IMR-90 (cell line): ENCODE measurements at regions not wholly inside any gene's neighbourhood (a gene's known extent, or its start where the extent isn't known, plus 50 kb on each side); places are given as distances from the start of the nearest gene placed in this dataset.
A peak's percentile ranks its signal among the peaks of the same experiment; 100 is the strongest.

Experiments used
- ATAC-seq: fragments of 200-7000 bp; cut with Tn5 transposase; 2 replicates; pipeline ENCODE4 v1.9.1; 2020; ENCODE audit warnings: low read depth, mild to moderate bottlenecking, moderate library complexity
- BruUV-seq: library from RNA; stranded (reverse); fragments of 400-500 nt; replicated peaks from 2 replicates; lab custom pipeline; 2021; lab: Mats Ljungman, UMichigan
- CTCF ChIA-PET: fragments of 300-600 bp; formaldehyde crosslinking; extraction: SDS; loops from one replicate; lab custom pipeline; 2021; ENCODE audit warnings: antibody characterized with exemption; lab: Yijun Ruan, JAX
- POLR2A ChIA-PET: fragments of 300-600 bp; sonication (Branson Sonifier 250); formaldehyde crosslinking; loops from one replicate; lab custom pipeline; 2022; ENCODE audit warnings: antibody characterized with exemption; ENCODE audit not compliant: unreplicated experiment; lab: Charles Lee
- DNase-seq: peaks from one replicate; pipeline ENCODE4 v3.0.0; 2013
- H2AFZ ChIP-seq: replicated peaks from 2 replicates; pipeline ENCODE3; 2013; ENCODE audit warnings: low read length, mild to moderate bottlenecking; ENCODE audit not compliant: poor library complexity
- H2AK5ac ChIP-seq: 2 replicates; pipeline ENCODE4 v1.6.1; 2013; ENCODE audit warnings: low read depth, low read length, inconsistent platforms
- H2AK9ac ChIP-seq: replicated peaks from 2 replicates; pipeline ENCODE3; 2013; ENCODE audit warnings: mild to moderate bottlenecking, low read depth, low read length, moderate library complexity; ENCODE audit not compliant: poor library complexity
- H2BK120ac ChIP-seq: 2 replicates; pipeline ENCODE4 v1.6.1; 2013; ENCODE audit warnings: low read depth, low read length, inconsistent platforms
- H2BK15ac ChIP-seq: 3 replicates; pipeline ENCODE4 v1.6.1; 2013; ENCODE audit warnings: low read depth, low read length, inconsistent platforms
- H2BK20ac ChIP-seq: 2 replicates; pipeline ENCODE4 v1.6.1; 2013; ENCODE audit warnings: low read depth, mild to moderate bottlenecking, inconsistent platforms, low read length, moderate library complexity
- H2BK5ac ChIP-seq: 2 replicates; pipeline ENCODE4 v1.6.1; 2013; ENCODE audit warnings: mild to moderate bottlenecking, low read depth, low read length, inconsistent platforms; ENCODE audit not compliant: poor library complexity, severe bottlenecking
- H3K14ac ChIP-seq: replicated peaks from 2 replicates; pipeline ENCODE4 v1.6.1; 2013; ENCODE audit warnings: low read depth, low read length, inconsistent platforms
- H3K18ac ChIP-seq: 2 replicates; pipeline ENCODE4 v1.6.1; 2013; ENCODE audit warnings: low read depth, low read length, control low read depth
- H3K23ac ChIP-seq: 2 replicates; pipeline ENCODE4 v1.6.1; 2013; ENCODE audit warnings: low read depth, low read length, inconsistent platforms
- H3K27ac ChIP-seq: 2 replicates; pipeline ENCODE4 v1.5.1; 2013; ENCODE audit warnings: mild to moderate bottlenecking, control low read depth, low read length; ENCODE audit not compliant: insufficient read depth
- H3K27me3 ChIP-seq: 2 replicates; pipeline ENCODE4 v1.6.1; 2013; ENCODE audit warnings: low read length; ENCODE audit not compliant: control insufficient read depth, insufficient read depth
- H3K36me3 ChIP-seq: 2 replicates; pipeline ENCODE4 v1.6.1; 2013; ENCODE audit warnings: low read length, mixed read lengths; ENCODE audit not compliant: control insufficient read depth, insufficient read depth
- H3K4ac ChIP-seq: 2 replicates; pipeline ENCODE4 v1.6.1; 2013; ENCODE audit warnings: low read depth, low read length, inconsistent platforms
- H3K4me1 ChIP-seq: 2 replicates; pipeline ENCODE4 v1.6.1; 2013; ENCODE audit warnings: low read length, mixed read lengths; ENCODE audit not compliant: control insufficient read depth, insufficient read depth
- H3K4me2 ChIP-seq: 2 replicates; pipeline ENCODE4 v1.6.1; 2013; ENCODE audit warnings: low read depth, mild to moderate bottlenecking, control low read depth, low read length, moderate library complexity
- H3K4me3 ChIP-seq: 2 replicates; pipeline ENCODE4 v1.5.1; 2013; ENCODE audit warnings: low read depth, mild to moderate bottlenecking, control low read depth, low read length, moderate library complexity; ENCODE audit not compliant: insufficient read depth
- H3K56ac ChIP-seq: 2 replicates; pipeline ENCODE4 v1.6.1; 2013; ENCODE audit warnings: low read length, inconsistent platforms; ENCODE audit not compliant: insufficient read depth; ENCODE audit errors: extremely low read depth
- H3K79me1 ChIP-seq, 2 experiments: 2 replicates each; pipeline ENCODE4 v1.6.1; 2013; ENCODE audit warnings: low read length in 2 of 2, inconsistent platforms in 1 of 2, low read depth in 1 of 2
- H3K9ac ChIP-seq: 2 replicates; pipeline ENCODE4 v1.6.1; 2013; ENCODE audit warnings: low read depth, low read length, control low read depth
- H3K9me1 ChIP-seq: 2 replicates; pipeline ENCODE4 v1.6.1; 2013; ENCODE audit warnings: low read length, inconsistent platforms; ENCODE audit not compliant: insufficient read depth
- H3K9me3 ChIP-seq: 2 replicates; pipeline ENCODE4 v1.6.1; 2013; ENCODE audit warnings: low read length; ENCODE audit not compliant: control insufficient read depth, insufficient read depth
- H4K20me1 ChIP-seq: 2 replicates; pipeline ENCODE4 v1.6.1; 2013; ENCODE audit warnings: low read length, inconsistent platforms; ENCODE audit not compliant: insufficient read depth
- H4K5ac ChIP-seq: 2 replicates; pipeline ENCODE4 v1.6.1; 2013; ENCODE audit warnings: mild to moderate bottlenecking, low read depth, low read length, control low read depth
- H4K8ac ChIP-seq, 2 experiments: 2 replicates each; pipeline ENCODE4 v1.6.1; 2013; ENCODE audit warnings: low read depth in 2 of 2, low read length in 2 of 2, control low read depth in 1 of 2, inconsistent platforms in 1 of 2
- H4K91ac ChIP-seq: 2 replicates; pipeline ENCODE4 v1.6.1; 2013; ENCODE audit warnings: low read depth, low read length, inconsistent platforms; ENCODE audit not compliant: insufficient read depth
- BHLHE40 ChIP-seq: fragments of 150-350 bp; IDR thresholded peaks from 2 replicates; pipeline ENCODE4 v1.6.1; 2016; ENCODE audit warnings: mild to moderate bottlenecking, low read depth, low read length
- CEBPB ChIP-seq: IDR thresholded peaks from 2 replicates; pipeline ENCODE4 v1.6.1; 2012; ENCODE audit warnings: low read depth, low read length, improper control_type of control experiment
- CHD1 ChIP-seq: IDR thresholded peaks from 2 replicates; pipeline ENCODE4 v1.6.1; 2012; ENCODE audit warnings: low read depth, low read length, improper control_type of control experiment
- FOS ChIP-seq: fragments of 150-350 bp; IDR thresholded peaks from 2 replicates; pipeline ENCODE4 v1.6.1; 2016; ENCODE audit warnings: low read depth, low read length
- MAFK ChIP-seq: IDR thresholded peaks from 2 replicates; pipeline ENCODE4 v1.6.1; 2012; ENCODE audit warnings: low read depth, low read length, improper control_type of control experiment
- MXI1 ChIP-seq: IDR thresholded peaks from 2 replicates; pipeline ENCODE4 v1.6.1; 2012; ENCODE audit warnings: low read depth, mild to moderate bottlenecking, low read length, moderate library complexity, borderline replicate concordance
- NFE2L2 ChIP-seq: fragments of 150-350 bp; IDR thresholded peaks from 2 replicates; pipeline ENCODE4 v1.6.1; 2016; ENCODE audit warnings: low read depth, mild to moderate bottlenecking, low read length
- POLR2A ChIP-seq: IDR thresholded peaks from 2 replicates; pipeline ENCODE4 v1.6.1; 2012; ENCODE audit warnings: mild to moderate bottlenecking, low read depth, low read length
- RAD21 ChIP-seq: IDR thresholded peaks from 2 replicates; pipeline ENCODE4 v1.6.1; 2012; ENCODE audit warnings: low read length, improper control_type of control experiment
- RCOR1 ChIP-seq: IDR thresholded peaks from 2 replicates; pipeline ENCODE4 v1.6.1; 2012; ENCODE audit warnings: mild to moderate bottlenecking, low read length, improper control_type of control experiment; ENCODE audit not compliant: insufficient replicate concordance
- SMC3 ChIP-seq: fragments of 150-350 bp; IDR thresholded peaks from 2 replicates; pipeline ENCODE4 v1.6.1; 2016; ENCODE audit warnings: low read depth, mild to moderate bottlenecking, antibody characterized with exemption, low read length, moderate library complexity
- WGBS, 2 experiments: methylation state at CpG; one replicate each; pipeline versions ENCODE4 v1.1.5 to v1.1.7; 2013; ENCODE audit warnings: missing lambda C conversion rate in 2 of 2; ENCODE audit not compliant: insufficient read length in 1 of 2; ENCODE audit errors: extremely low coverage in 2 of 2; 5-methylcytosine and 5-hydroxymethylcytosine counted together
- dilution Hi-C: fragments of 300-500 bp; cut with HindIII; formaldehyde crosslinking; loops from one replicate; pipeline ENCODE4 v1.14.3; 2018; ENCODE audit warnings: low sequenced_read_pairs; ENCODE audit not compliant: unreplicated experiment
- in situ Hi-C: fragments of 300-500 bp; cut with MboI; formaldehyde crosslinking; loops from 3 replicates; pipeline ENCODE4 v1.14.3; 2019; ENCODE audit warnings: low sequenced_read_pairs, inconsistent platforms, mixed read lengths
- intact Hi-C: fragments of 100-400 bp; cut with micrococcal nuclease; formaldehyde crosslinking; loops from 2 replicates; pipeline ENCODE4 v1.10.0; 2022
- TF ChIP-seq, protein P1 (sequence below): conservative IDR thresholded peaks from 2 replicates; pipeline ENCODE4 v1.5.1; 2012; ENCODE audit warnings: mild to moderate bottlenecking, low read depth, low read length, improper control_type of control experiment
- TF ChIP-seq, protein P2 (sequence below): fragments of 150-350 bp; IDR thresholded peaks from 2 replicates; pipeline ENCODE4 v1.6.1; 2016; ENCODE audit warnings: low read depth, mild to moderate bottlenecking, low read length, moderate library complexity, borderline replicate concordance
- TF ChIP-seq, protein P3 (sequence below): fragments of 150-350 bp; IDR thresholded peaks from 2 replicates; pipeline ENCODE4 v1.6.1; 2017; ENCODE audit warnings: mild to moderate bottlenecking, antibody characterized with exemption, low read length, low read depth

DNA sequence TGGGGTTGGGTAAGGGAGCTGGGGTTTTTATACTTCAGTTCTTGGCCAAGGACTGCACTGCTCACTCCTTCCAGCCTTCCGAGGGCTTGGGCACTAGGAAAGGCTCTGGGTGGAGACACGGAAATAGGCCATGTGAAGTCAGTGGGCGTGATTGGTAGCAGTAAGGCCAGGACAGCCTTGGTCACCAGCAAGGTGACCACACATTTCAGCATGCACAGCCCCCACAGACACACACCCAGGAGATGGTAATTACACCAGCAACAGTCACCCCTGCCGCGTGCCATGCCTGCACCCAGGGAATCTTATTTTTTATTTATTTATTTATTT lies 252.5 kb downstream of the SEC14L1 start:
- dilution Hi-C loops: no loop called here

More for the DNA sequence above, 252.5 kb downstream of the SEC14L1 start:
- no peak overlapping the region for H2AFZ ChIP-seq
- H3K9me1 ChIP-seq: peaks cover 50% of the 10 kb centered on the region
- peak overlapping the region; percentile 90 for H3K27ac ChIP-seq
- 0 out of 2 replicates have a peak overlapping the region, but pooled peaks have one; percentile 47 for H4K5ac ChIP-seq
- peak overlapping the region; percentile 97; the same call in 1 of the 2 replicates for H3K56ac ChIP-seq
- BruUV-seq: no TSS peak
- CTCF ChIA-PET: interaction anchor here (1.0 kb wide), 1 partner anchor 10 kb away, joined by 3 read pairs; no protein-coding TSS in a partner anchor
- peak overlapping the region; percentile 98 for H3K4ac ChIP-seq
- peak overlapping the region; percentile 98 for H2AK5ac ChIP-seq
- H4K8ac ChIP-seq: peak overlapping the region; percentile 77 to 84; a peak in 3 of 4 replicates
- no peak overlapping the region for H3K4me2 ChIP-seq
- H2BK20ac ChIP-seq: no peak overlapping the region
- H4K91ac ChIP-seq: peak overlapping the region; percentile 98
- H2AK9ac ChIP-seq: peak overlapping the region; percentile 98
- peaks cover 14% of the 10 kb centered on the region for H3K36me3 ChIP-seq
- in situ Hi-C loops: no loop called here
- ATAC-seq (no peak), DNase-seq (no peak)
- H3K14ac ChIP-seq: peak overlapping the region; percentile 92
- no peak overlapping the region for H3K9ac ChIP-seq
- POLR2A ChIA-PET: no interaction called here
- no peak overlapping the region for H3K4me3 ChIP-seq
- H3K23ac ChIP-seq: peak overlapping the region; percentile 92
- peak overlapping the region; percentile 96 for H2BK120ac ChIP-seq
- H3K18ac ChIP-seq: peak overlapping the region; percentile 65; the same call in 1 of the 2 replicates
- TF ChIP-seq CEBPB: no peak
- no peak for TF ChIP-seq NFE2L2
- TF ChIP-seq SMC3: no peak
- no peak for TF ChIP-seq MXI1
- TF ChIP-seq POLR2A: no peak
- TF ChIP-seq, protein P1, sequence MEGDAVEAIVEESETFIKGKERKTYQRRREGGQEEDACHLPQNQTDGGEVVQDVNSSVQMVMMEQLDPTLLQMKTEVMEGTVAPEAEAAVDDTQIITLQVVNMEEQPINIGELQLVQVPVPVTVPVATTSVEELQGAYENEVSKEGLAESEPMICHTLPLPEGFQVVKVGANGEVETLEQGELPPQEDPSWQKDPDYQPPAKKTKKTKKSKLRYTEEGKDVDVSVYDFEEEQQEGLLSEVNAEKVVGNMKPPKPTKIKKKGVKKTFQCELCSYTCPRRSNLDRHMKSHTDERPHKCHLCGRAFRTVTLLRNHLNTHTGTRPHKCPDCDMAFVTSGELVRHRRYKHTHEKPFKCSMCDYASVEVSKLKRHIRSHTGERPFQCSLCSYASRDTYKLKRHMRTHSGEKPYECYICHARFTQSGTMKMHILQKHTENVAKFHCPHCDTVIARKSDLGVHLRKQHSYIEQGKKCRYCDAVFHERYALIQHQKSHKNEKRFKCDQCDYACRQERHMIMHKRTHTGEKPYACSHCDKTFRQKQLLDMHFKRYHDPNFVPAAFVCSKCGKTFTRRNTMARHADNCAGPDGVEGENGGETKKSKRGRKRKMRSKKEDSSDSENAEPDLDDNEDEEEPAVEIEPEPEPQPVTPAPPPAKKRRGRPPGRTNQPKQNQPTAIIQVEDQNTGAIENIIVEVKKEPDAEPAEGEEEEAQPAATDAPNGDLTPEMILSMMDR: no peak
- no peak for TF ChIP-seq CHD1
- TF ChIP-seq BHLHE40: no peak
- TF ChIP-seq, protein P2, sequence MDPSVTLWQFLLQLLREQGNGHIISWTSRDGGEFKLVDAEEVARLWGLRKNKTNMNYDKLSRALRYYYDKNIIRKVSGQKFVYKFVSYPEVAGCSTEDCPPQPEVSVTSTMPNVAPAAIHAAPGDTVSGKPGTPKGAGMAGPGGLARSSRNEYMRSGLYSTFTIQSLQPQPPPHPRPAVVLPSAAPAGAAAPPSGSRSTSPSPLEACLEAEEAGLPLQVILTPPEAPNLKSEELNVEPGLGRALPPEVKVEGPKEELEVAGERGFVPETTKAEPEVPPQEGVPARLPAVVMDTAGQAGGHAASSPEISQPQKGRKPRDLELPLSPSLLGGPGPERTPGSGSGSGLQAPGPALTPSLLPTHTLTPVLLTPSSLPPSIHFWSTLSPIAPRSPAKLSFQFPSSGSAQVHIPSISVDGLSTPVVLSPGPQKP: no peak
- TF ChIP-seq FOS: no peak
- TF ChIP-seq, protein P3, sequence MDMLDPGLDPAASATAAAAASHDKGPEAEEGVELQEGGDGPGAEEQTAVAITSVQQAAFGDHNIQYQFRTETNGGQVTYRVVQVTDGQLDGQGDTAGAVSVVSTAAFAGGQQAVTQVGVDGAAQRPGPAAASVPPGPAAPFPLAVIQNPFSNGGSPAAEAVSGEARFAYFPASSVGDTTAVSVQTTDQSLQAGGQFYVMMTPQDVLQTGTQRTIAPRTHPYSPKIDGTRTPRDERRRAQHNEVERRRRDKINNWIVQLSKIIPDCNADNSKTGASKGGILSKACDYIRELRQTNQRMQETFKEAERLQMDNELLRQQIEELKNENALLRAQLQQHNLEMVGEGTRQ: no peak
- TF ChIP-seq RCOR1: no peak
- no peak for TF ChIP-seq RAD21
- TF ChIP-seq MAFK: no peak
- peaks cover 59% of the 10 kb centered on the region for H4K20me1 ChIP-seq
- intact Hi-C loops: no loop called here
- H3K4me1 ChIP-seq: peaks cover 59% of the 10 kb centered on the region
- no peaks in the 10 kb centered on the region for H3K9me3 ChIP-seq
- peak overlapping the region; percentile 85; the same call in 2 of the 3 replicates for H2BK15ac ChIP-seq
- peaks cover 16 to 89% of the 10 kb centered on the region in 2 experiments; a peak in 3 of 4 replicates for H3K79me1 ChIP-seq
- 83% methylated on average over 1 of the region's 5 CpGs; no CpG with 5 or more reads in 1 of the 2 experiments for WGBS, 2 experiments
- peak overlapping the region; percentile 91 for H2BK5ac ChIP-seq
- H3K27me3 ChIP-seq: no peaks in the 10 kb centered on the region
